Adrenal gland (tissue), 5 donors: ENCODE measurements at regions not wholly inside any gene's neighbourhood (a gene's known extent, or its start where the extent isn't known, plus 50 kb on each side); places are given as distances from the start of the nearest gene placed in this dataset.

Source experiments
- CTCF ChIP-seq, 6 experiments: fragments of 450-650 bp in 4 of 6; fragments of 200-600 bp in 2 of 6; sonication (generic) in 1 of 6; IDR thresholded peaks; 1 replicate in 5 of 6; 2 replicates in 1 of 6; pipeline versions ENCODE4 v1.5.1 to v1.8.0; 2016 to 2021; ENCODE audit warnings: antibody characterized with exemption in 6 of 6, mild to moderate bottlenecking in 2 of 6, moderate library complexity in 1 of 6
- POLR2A ChIP-seq, 2 donors: fragments of 450-650 bp; IDR thresholded peaks; one replicate each; pipeline ENCODE4 v1.6.1; 2017; ENCODE audit warnings: antibody characterized with exemption in 2 of 2, mild to moderate bottlenecking in 2 of 2, moderate library complexity in 1 of 2
- donor health status: DM: no; HTN: no; CAD: no.

- TF ChIP-seq CTCF (IDR thresholded peaks at IDR 0.05): no peak
- no peak for TF ChIP-seq POLR2A (IDR thresholded peaks at IDR 0.05)
Measured at GRCh38 chr20:16624106-16624505, 50.9 kb upstream of the KIF16B start.
